ENCODE measurements at regions not wholly inside any gene's neighbourhood (a gene's known extent, or its start where the extent isn't known, plus 50 kb on each side); places are given as distances from the start of the nearest gene placed in this dataset.
"Not testable (repeated sequence)": the region's sequence is repeated elsewhere in the genome, so short reads cannot be mapped to it uniquely, and the experiment has no call there.

DNA sequence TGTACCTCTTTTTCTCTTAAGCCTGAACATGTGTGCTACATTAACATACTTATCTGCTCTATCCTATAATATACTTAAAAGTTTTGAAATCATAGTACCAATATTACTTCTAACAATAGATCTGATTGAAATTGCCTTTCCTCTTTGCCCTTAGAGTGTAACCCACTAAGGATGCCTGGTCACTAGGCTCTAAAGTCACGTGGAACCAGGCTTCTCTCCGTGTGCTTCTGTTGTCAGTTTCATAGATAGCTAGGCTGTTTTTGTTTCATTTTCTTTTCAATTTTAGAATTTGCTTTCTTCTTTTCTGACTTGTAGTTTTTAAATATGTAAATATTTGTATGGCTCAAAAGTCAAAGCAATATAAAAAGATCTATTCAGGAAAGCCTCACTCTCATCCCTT, 100.5 kb upstream of the PZP start:
- DNase-seq (ENCODE audit: low spot score) = not testable (repeated sequence)

DNA sequence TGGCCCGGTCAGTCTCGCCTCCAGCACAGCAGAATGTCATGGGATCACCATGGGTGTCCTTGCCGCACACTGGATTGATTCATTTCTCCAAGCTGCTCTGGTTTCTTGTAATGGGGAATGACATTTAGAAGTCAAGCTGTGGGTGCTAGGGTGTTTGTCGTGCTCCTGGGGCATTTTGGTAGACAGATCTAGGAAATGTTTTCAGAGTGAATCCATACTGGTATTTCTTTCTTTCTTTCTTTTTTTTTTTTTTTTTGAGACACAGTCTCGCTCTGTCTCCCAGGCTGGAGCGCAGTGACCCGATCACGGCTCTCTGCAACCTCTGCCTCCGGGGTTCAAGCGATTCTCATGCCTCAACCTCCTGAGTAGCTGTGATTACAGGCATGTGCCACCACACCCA, 100.0 kb upstream of the PZP start:
- not testable (repeated sequence) for DNase-seq (ENCODE audit: low spot score)

DNA sequence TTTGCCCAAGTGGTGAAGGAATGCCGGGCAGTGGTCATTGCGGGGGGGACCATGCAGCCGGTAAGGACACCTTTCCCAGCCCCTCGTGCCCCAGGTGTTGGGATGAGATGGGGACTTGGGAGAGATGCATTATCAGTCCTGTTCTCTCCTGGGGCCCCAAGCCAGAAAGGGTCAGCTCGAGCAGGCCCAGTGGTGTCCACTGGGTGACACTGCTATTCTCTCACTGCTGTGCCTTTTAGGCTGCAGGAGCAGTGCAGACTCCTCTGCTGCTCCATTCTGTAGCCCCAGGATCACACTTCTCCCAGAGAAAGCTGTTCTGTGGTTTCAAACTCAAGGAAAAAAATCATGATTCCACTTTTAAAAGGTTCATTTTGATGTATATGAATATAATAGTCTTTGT, 99.1 kb upstream of the PZP start:
- not testable (repeated sequence) for DNase-seq (ENCODE audit: low spot score)

DNA sequence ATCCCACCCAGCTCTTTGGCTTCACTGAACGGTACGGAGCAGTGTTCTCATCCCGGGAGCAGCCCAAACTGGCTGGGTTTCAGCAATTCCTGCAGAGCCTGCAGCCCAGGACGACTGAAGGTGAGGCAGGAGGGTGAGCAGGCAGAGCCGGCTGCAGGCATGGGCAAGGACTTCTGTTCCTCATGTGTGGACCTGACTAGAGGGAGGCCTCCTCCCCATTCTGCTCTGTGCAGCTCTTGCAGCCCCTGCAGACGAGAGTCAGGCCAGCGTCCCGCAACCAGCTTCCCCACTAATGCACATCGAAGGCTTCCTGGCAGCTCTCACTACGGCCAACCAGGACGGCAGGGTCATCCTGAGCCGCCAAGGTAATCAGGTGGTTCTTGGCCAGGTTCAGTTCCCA, 97.8 kb upstream of the PZP start:
- not testable (repeated sequence) for DNase-seq (ENCODE audit: low spot score)

DNA sequence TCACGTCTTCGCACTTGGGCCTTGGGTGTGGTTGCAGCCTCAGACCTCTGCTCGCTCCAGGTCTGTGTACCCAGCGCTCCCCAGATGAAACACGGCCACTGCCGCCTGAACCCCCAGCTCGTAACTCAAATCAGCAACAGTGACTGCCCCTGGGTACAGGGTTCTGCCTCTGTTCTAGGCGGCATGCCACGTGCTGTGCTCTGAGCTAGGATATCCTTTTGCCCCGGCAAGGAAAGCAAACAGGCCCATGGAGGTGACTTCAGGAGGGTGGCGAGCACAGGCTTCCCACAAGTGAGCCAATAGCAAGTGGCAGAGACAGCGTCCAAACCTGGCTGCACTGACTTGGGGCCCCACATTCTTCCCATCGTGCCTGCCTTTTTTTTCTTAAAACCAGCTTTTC, 96.3 kb upstream of the PZP start:
- DNase-seq (ENCODE audit: low spot score) = not testable (repeated sequence)

DNA sequence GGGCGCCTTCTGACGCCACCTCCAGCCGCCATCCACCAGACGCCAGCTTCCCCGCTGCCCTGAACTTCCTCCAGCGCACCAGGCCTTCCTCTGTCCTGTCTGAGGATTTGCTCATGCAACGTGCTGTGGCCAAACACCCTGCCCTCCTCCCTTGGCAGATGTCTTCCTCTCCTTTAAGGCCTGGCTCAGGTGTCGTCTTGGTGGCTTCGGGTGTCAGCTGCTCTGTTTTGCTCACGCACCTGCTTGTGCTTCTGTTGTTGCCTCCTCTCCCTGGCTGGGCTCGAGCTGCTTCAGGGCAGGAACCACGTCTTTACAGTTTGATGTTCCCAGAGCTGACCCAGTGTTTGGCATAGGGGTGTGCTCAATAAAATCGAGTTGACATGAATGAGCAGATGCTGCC, 87.7 kb upstream of the PZP start:
- DNase-seq (ENCODE audit: low spot score) = not testable (repeated sequence)

DNA sequence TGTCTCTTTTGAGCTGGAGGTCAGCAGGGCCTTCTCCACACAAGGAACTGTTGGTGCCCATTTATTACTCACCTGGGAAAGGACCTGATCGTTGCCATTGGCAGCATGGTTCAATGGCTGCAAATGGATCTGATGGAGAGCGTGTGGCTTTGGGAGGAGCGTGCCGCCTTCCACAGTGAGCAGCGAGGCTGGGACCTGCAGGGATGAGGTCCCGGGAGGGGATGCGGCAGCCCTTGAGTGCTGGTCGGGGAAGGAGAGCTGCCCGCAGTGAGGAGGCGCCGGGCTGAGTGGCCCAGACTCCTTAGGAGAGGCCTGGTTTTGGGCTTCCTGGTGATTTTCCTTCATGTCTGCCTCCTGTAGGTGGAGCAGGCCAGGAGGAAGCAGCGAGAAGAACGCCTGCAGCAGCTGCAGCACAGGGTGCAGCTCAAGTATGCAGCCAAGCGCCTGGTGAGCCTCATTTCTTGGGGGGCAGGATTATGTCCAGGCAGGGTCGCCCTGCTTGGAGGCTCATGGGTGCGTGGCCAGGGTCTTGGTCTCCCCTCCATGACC, 86.0 kb upstream of the PZP start:
- not testable (repeated sequence) for DNase-seq (ENCODE audit: low spot score)

DNA sequence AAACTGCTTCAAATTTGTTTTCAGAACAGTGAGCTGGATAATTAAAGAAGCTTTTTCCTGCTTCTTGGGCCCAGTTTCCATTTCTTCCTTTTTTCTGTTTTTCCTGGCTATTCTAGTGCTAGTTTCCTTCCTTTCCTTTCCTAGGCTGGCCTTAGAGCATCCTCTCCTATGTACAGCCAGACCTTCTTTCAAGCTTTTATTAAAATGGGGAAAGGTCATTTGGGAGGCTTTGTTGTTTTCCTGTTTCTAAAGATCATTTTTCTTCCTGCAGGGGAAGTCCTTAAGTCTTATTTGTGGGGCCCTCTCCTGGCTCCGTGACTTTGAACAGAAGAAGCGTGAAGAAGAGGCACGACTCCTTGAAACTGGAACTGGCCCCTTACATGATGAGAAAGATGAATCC, 85.2 kb upstream of the PZP start:
- not testable (repeated sequence) for DNase-seq (ENCODE audit: low spot score)

DNA sequence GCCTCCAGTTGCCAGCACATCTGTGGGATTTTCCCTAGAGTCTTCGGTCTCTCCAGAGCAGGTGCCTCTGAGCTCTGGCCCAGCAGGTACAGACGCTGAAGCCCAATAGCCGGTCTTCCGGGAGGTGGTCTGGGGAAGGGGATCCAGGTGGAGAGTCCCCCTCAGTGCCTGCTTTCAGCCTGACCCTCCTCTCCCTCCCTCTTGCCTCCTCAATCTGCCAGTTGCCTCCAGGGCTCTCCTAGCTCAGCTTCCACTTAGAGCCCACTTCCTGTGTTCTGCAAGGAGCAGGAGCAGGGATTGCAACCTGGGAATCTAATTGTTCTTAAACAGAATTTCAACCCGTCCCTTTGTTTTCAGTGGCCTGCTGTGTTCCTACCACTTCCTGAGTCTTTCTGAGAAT, 81.8 kb upstream of the PZP start:
- DNase-seq (ENCODE audit: low spot score) = not testable (repeated sequence)

DNA sequence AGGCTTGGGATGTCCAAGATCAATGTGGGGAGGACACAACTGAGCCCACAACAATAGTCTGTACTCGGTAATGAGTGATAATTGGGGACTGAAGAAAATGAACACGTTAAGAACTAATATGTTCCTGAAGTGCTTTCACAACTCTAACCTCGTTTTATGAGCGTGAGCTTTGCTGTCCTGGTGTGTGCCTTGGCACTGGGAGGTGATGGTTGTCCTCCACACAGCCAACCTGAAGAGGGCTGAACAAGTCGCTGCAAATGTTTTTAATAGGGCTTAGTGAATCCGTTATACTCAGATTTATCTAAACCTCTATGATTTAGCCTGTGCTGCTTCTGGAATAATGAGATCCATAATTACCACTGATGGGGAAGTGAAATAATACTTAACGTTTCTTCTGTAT, 76.5 kb upstream of the PZP start:
- DNase-seq (ENCODE audit: low spot score) = not testable (repeated sequence)

DNA sequence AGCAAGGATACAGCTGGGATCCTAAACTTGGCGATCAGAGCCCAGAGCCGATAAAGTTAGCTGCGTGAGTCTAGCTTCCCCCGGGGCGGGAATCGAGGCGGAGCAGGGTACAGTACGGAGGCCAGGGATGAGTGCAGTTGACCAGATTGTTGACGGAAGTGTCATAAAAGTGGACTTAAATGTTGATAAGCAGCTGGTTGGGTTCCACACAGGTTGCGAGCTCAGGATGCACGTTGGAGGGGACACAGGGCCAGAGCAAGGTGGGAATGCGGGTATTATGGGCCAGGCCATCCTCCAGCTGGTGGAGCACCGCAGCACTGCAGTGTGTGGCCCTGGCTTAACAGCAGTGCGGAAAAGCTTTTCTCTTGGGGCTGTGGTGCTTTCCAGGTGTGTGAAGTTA, 76.0 kb upstream of the PZP start:
- DNase-seq (ENCODE audit: low spot score) = not testable (repeated sequence)

DNA sequence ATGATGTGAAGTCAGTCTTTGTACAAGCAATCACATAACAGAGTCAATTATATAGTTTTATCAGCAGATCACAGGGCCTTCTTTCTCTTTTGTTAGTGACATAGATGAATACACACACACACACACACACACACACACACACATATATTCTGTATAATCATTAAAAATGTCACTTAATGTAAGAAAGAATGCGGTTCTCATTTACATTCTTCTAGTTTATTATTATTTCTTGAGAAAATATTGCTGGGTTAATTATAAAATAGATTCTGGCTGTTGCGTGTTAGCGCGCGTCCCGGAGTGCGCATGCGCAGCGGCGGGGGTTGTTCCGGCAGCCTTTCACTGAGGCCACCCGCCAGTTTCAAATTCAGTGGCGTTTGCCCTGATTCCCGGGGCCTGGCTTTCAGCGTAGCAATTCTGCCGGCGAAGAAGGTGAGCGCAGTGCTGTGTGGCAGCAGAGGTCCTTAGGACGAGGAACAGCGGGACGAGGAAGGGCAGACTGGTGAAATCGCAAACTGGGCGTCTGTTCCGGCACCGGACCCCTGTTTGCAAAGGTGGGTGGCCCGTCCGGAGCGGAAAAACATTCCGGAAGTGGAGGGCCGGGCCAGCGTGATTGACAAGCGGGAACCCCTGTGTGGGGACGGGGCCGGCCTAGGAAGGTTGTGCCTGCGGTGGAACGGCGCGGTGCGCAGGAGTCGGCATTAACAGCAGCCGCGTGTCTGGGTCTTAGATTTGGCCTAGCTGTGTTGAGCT, 75.3 kb upstream of the PZP start:
- peak; percentile 84 for DNase-seq (ENCODE audit: low spot score)

DNA sequence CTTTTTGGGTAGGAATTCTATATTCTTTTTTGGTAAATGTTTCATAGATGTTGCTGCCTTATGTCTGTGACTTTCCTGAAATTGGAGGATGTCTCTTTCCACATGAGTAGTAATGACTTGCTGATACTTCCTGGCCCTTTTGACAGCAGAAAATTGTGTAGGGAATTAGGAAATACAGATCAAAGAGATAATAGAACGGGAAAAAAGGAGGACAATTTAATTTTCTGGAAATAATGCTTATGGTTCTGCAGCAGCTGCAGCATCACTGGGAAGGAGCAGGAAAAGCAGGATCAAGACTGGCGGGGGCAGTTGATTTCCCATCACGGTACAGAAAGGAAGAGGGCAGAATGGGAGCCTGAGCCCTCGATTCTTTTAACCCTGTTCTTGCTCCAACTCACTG, 68.8 kb upstream of the PZP start:
- DNase-seq (ENCODE audit: low spot score) = no peak

DNA sequence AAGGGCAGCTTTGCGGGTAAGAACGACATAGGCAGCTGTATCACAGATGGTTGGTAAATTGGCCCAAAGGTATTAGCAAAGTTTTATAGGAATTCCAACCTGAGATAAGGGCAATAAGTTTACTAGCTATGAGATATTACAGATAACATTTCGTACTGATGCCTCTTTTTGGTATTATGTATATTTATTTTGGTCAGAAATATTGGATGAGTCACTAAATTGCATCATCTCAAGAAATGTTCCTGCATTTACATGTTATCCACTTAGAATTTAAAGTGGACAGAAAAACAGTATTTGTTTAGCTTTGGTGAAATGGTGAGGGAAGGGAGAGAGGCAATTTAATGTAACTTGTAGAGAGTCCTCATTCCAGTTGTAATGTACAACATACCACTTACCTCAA, 65.1 kb upstream of the PZP start:
- DNase-seq (ENCODE audit: low spot score) = no peak

DNA sequence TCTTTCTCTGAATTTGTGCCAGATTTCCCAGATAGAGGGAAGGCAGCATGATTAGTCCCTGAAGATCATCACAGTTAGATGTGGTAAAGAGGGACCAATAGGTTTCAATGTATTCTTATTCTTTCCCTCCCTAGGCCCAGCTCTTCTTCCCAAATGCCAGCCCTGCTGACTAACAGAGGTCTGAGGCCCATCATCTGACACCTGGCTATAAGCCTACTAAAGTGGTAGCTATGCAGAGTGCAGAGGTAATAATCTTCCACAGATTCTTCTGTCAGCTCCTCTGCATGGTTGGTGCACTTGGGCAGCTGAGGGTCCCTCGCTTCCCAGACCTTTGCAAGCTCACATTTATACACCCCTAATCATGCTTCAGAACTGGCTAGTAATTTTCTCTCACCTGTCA, 63.7 kb upstream of the PZP start:
- no peak for DNase-seq (ENCODE audit: low spot score)

DNA sequence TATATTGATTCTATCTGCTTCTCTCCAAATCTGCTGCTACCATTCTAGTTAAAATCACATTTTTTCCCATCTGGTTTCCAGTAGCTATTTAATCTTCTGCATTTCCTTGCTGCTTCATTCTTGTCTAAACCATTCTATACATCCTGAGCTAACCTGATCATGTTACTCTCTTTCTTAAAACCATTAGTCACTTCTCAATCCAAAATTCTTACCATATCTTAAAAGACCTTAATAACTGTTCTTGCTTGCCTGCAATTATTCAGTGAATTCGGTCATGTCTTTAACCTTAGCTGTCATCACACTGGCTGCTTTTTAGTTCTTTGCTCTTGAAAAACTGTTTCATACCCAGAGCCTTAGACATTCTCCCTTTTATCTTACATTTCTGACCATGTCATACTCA, 56.4 kb upstream of the PZP start:
- no peak for DNase-seq (ENCODE audit: low spot score)

DNA sequence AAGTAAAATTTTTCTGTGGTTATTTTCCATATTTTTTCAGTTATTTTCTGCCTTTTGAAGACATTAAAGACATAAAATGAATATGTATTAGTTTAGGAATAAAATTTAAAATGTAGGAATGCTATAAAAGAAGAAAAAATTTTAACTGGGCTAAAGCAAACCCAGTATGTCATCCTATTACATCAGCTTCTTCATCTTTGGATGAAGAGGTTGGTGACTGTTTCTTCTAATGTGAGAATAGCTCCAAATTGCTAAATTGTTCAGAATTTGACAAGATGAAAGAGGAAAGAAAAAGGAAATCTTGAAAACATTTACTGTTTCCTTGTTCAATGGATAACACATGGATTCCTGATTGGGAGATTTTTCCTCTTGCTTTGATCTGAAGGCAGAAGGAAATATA, 52.7 kb upstream of the PZP start:
- no peak for DNase-seq (ENCODE audit: low spot score)

DNA sequence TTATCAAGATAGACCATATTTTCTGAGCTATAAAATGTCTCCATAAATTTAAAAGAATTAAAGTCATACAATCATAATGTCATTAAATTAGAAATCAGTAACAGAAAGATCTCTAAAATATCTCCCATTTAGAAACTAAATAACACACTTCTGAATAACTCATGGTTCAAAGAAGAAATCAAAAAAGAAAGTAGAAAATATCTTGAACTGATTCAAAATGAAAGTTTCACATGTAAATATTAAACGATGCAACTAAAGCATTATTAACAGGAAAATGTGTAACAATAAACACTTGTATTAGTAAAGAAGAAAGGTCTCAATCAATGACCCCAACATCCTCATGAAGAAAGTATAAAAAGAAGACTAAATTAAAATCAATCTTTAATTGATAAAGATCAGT, 50.5 kb upstream of the PZP start:
- no peak for DNase-seq (ENCODE audit: low spot score)

Data from activated CD4-positive, alpha-beta T cell treated with anti-CD3 and anti-CD28 coated beads, Interleukin-2, Interleukin-4, amounts not matched to agents 100 ng/mL and 50 ng/mL, durations not matched to agents 16 hours and 8 hours (primary cell).